ENCODE measurements at regions not wholly inside any gene's neighbourhood (a gene's known extent, or its start where the extent isn't known, plus 50 kb on each side); places are given as distances from the start of the nearest gene placed in this dataset.

DNA sequence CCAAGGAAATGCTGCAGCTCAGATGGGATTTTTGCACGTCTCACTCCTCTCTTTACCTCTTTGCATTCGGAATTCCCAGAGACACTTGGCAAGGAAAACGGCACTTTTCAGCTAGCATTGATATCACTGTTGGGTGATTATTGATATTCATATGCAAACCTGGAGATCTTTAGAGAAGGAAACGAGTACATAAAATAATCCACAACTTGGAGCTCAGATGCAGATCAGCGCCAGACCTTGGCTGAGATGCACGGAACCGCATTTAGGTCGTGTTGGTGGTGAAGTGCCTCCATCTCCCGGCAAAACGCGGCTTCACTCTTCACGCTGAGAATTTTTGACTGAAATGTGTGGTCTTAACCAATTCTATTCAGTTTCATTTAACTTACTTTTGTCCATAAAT lies 77.2 kb upstream of the ARHGEF7 start:
- no peaks in the 10 kb centered on the region for H3K23me2 ChIP-seq (ENCODE audit: low read depth, low read length)
- no peak overlapping the region for H3K23ac ChIP-seq (ENCODE audit: insufficient read length)
- no peak overlapping the region for H2BK15ac ChIP-seq (ENCODE audit: low read length)
- no peaks in the 10 kb centered on the region for H3K79me1 ChIP-seq (ENCODE audit: low read depth, low read length)
- H3K56ac ChIP-seq (replicated peaks; ENCODE audit: insufficient read length, low read depth, low read length) = no peak overlapping the region
- no peak overlapping the region for H2BK5ac ChIP-seq (ENCODE audit: low read depth, low read length)
- no peaks in the 10 kb centered on the region for H3K36me3 ChIP-seq (ENCODE audit: control insufficient read depth in 2 of 4, insufficient read depth in 4 of 4, low read length in 3 of 4)
- no peaks in the 10 kb centered on the region for H3K79me2 ChIP-seq (ENCODE audit: control insufficient read depth in 1 of 2, insufficient read depth in 2 of 2, low read length in 2 of 2)
- H3K27ac ChIP-seq (ENCODE audit: low read depth, low read length) = no peak overlapping the region
- no peak overlapping the region for H2BK12ac ChIP-seq (ENCODE audit: low read depth, low read length)
- H2BK120ac ChIP-seq (replicated peaks; ENCODE audit: low read depth, low read length) = no peak overlapping the region
- no peak overlapping the region for H3K4me3 ChIP-seq (ENCODE audit: extremely low read depth in 1 of 4, insufficient read depth in 2 of 4, low read depth in 3 of 4, low read length in 4 of 4)
- H3K27me3 ChIP-seq (replicated peaks in 1 of 4; ENCODE audit: control insufficient read depth in 3 of 4, extremely low read depth in 1 of 4, insufficient read depth in 3 of 4, low read length in 3 of 4) = no peaks in the 10 kb centered on the region
- DNase-seq (ENCODE audit: low read depth in 1 of 2, low spot score in 2 of 2) = no peak
- no peak overlapping the region for H3K9ac ChIP-seq (replicated peaks in 1 of 4; ENCODE audit: extremely low read depth in 1 of 4, low read depth in 3 of 4, low read length in 3 of 4)
- ChIA-PET CTCF (ENCODE audit: partially characterized antibody) (interaction anchor here (0.6 to 1.6 kb wide), 5 partner anchors 9 to 30 kb away, joined by 3 to 5 read pairs (median 4); no protein-coding TSS in a partner anchor), POLR2A (ENCODE audit: partially characterized antibody) (no interaction called here)
- H2AFZ ChIP-seq (ENCODE audit: low read length) = no peak overlapping the region
- no peaks in the 10 kb centered on the region for H4K20me1 ChIP-seq (replicated peaks in 1 of 2; ENCODE audit: control insufficient read depth in 1 of 2, insufficient read depth in 2 of 2, low read length in 2 of 2)
- no peak overlapping the region for H3K4ac ChIP-seq (replicated peaks; ENCODE audit: insufficient read length, low read depth, low read length)
- no peak overlapping the region for H4K8ac ChIP-seq (ENCODE audit: extremely low read depth, insufficient read depth, low read length)
- no peaks in the 10 kb centered on the region for H3K9me3 ChIP-seq (ENCODE audit: insufficient read depth in 2 of 2, low read depth in 1 of 2, low read length in 1 of 2)
- no peak overlapping the region for H2AK5ac ChIP-seq (ENCODE audit: low read depth, low read length)
- no peak overlapping the region for H2BK20ac ChIP-seq (ENCODE audit: low read length)
- no peak overlapping the region for H4K5ac ChIP-seq (ENCODE audit: insufficient read length, low read depth, low read length)
- no peak overlapping the region for H3K4me2 ChIP-seq (ENCODE audit: insufficient read depth in 1 of 2, low read depth in 2 of 2, low read length in 2 of 2)
- no peak for FAIRE-seq
- no peaks in the 10 kb centered on the region for H3K4me1 ChIP-seq (replicated peaks in 1 of 4; ENCODE audit: control insufficient read depth in 3 of 4, insufficient read depth in 4 of 4, low read length in 3 of 4)
- 93% methylated on average over 12 of the region's 12 CpGs; no CpG with 5 or more reads in 1 of the 2 experiments for WGBS, 2 experiments (ENCODE audit: extremely low coverage in 1 of 2, insufficient coverage in 1 of 2, insufficient read length in 1 of 2, insufficient replicate concordance in 2 of 2, low coverage in 1 of 2, low lambda C conversion rate in 2 of 2, missing lambda C conversion rate in 1 of 2)
- no peak overlapping the region for H3K18ac ChIP-seq (ENCODE audit: extremely low read depth, low read length)
- no peak overlapping the region for H3K14ac ChIP-seq (ENCODE audit: insufficient read length)
- H4K91ac ChIP-seq (replicated peaks; ENCODE audit: insufficient read length, low read length) = no peak overlapping the region
- TF ChIP-seq, protein P1, sequence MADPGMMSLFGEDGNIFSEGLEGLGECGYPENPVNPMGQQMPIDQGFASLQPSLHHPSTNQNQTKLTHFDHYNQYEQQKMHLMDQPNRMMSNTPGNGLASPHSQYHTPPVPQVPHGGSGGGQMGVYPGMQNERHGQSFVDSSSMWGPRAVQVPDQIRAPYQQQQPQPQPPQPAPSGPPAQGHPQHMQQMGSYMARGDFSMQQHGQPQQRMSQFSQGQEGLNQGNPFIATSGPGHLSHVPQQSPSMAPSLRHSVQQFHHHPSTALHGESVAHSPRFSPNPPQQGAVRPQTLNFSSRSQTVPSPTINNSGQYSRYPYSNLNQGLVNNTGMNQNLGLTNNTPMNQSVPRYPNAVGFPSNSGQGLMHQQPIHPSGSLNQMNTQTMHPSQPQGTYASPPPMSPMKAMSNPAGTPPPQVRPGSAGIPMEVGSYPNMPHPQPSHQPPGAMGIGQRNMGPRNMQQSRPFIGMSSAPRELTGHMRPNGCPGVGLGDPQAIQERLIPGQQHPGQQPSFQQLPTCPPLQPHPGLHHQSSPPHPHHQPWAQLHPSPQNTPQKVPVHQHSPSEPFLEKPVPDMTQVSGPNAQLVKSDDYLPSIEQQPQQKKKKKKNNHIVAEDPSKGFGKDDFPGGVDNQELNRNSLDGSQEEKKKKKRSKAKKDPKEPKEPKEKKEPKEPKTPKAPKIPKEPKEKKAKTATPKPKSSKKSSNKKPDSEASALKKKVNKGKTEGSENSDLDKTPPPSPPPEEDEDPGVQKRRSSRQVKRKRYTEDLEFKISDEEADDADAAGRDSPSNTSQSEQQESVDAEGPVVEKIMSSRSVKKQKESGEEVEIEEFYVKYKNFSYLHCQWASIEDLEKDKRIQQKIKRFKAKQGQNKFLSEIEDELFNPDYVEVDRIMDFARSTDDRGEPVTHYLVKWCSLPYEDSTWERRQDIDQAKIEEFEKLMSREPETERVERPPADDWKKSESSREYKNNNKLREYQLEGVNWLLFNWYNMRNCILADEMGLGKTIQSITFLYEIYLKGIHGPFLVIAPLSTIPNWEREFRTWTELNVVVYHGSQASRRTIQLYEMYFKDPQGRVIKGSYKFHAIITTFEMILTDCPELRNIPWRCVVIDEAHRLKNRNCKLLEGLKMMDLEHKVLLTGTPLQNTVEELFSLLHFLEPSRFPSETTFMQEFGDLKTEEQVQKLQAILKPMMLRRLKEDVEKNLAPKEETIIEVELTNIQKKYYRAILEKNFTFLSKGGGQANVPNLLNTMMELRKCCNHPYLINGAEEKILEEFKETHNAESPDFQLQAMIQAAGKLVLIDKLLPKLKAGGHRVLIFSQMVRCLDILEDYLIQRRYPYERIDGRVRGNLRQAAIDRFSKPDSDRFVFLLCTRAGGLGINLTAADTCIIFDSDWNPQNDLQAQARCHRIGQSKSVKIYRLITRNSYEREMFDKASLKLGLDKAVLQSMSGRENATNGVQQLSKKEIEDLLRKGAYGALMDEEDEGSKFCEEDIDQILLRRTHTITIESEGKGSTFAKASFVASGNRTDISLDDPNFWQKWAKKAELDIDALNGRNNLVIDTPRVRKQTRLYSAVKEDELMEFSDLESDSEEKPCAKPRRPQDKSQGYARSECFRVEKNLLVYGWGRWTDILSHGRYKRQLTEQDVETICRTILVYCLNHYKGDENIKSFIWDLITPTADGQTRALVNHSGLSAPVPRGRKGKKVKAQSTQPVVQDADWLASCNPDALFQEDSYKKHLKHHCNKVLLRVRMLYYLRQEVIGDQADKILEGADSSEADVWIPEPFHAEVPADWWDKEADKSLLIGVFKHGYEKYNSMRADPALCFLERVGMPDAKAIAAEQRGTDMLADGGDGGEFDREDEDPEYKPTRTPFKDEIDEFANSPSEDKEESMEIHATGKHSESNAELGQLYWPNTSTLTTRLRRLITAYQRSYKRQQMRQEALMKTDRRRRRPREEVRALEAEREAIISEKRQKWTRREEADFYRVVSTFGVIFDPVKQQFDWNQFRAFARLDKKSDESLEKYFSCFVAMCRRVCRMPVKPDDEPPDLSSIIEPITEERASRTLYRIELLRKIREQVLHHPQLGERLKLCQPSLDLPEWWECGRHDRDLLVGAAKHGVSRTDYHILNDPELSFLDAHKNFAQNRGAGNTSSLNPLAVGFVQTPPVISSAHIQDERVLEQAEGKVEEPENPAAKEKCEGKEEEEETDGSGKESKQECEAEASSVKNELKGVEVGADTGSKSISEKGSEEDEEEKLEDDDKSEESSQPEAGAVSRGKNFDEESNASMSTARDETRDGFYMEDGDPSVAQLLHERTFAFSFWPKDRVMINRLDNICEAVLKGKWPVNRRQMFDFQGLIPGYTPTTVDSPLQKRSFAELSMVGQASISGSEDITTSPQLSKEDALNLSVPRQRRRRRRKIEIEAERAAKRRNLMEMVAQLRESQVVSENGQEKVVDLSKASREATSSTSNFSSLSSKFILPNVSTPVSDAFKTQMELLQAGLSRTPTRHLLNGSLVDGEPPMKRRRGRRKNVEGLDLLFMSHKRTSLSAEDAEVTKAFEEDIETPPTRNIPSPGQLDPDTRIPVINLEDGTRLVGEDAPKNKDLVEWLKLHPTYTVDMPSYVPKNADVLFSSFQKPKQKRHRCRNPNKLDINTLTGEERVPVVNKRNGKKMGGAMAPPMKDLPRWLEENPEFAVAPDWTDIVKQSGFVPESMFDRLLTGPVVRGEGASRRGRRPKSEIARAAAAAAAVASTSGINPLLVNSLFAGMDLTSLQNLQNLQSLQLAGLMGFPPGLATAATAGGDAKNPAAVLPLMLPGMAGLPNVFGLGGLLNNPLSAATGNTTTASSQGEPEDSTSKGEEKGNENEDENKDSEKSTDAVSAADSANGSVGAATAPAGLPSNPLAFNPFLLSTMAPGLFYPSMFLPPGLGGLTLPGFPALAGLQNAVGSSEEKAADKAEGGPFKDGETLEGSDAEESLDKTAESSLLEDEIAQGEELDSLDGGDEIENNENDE (IDR thresholded peaks at IDR 0.05; ENCODE audit: insufficient replicate concordance, low read length) = no peak

Measured in H1 (cell line).